ENCODE measurements at regions not wholly inside any gene's neighbourhood (a gene's known extent, or its start where the extent isn't known, plus 50 kb on each side); places are given as distances from the start of the nearest gene placed in this dataset.

DNA sequence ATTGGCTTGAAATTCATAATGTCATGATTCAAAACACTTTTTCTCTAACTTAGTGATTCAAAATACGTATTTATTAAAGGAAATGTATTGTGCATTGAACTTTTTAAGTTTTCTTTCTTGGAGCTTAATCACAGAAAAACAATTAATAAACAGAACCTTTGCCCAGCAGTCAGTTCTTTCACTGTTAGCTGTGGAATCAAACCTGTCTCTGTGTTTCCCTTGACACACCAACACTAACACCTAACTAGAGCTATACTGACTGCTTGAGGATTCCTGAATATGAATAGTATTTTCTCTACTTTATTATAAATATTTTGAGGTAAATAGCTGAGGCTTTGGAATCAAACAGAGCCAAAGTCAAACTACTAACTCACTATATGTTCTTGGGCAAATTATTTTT, 296.4 kb downstream of the HIVEP2 start:
- TF ChIP-seq, protein P1, sequence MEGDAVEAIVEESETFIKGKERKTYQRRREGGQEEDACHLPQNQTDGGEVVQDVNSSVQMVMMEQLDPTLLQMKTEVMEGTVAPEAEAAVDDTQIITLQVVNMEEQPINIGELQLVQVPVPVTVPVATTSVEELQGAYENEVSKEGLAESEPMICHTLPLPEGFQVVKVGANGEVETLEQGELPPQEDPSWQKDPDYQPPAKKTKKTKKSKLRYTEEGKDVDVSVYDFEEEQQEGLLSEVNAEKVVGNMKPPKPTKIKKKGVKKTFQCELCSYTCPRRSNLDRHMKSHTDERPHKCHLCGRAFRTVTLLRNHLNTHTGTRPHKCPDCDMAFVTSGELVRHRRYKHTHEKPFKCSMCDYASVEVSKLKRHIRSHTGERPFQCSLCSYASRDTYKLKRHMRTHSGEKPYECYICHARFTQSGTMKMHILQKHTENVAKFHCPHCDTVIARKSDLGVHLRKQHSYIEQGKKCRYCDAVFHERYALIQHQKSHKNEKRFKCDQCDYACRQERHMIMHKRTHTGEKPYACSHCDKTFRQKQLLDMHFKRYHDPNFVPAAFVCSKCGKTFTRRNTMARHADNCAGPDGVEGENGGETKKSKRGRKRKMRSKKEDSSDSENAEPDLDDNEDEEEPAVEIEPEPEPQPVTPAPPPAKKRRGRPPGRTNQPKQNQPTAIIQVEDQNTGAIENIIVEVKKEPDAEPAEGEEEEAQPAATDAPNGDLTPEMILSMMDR (IDR thresholded peaks at IDR 0.05; ENCODE audit: insufficient read depth, low read length, poor library complexity, severe bottlenecking) = no peak
- no peak for TF ChIP-seq EZH2phosphoT487 (conservative IDR thresholded peaks at IDR 0.05; ENCODE audit: low read length)
